ENCODE measurements at regions not wholly inside any gene's neighbourhood (a gene's known extent, or its start where the extent isn't known, plus 50 kb on each side); places are given as distances from the start of the nearest gene placed in this dataset.
"Not testable (repeated sequence)": the region's sequence is repeated elsewhere in the genome, so short reads cannot be mapped to it uniquely, and the experiment has no call there.

- DNase-seq = no peak
Observed at GRCh38 chr6:16822975-16823717, 61.9 kb upstream of the ATXN1 start.

GRCh38 chr6:16822529-16822928, 61.3 kb upstream of the ATXN1 start:
- no peak for DNase-seq

- no peak for DNase-seq
Observed at GRCh38 chr6:16821834-16822264, 60.6 kb upstream of the ATXN1 start.

- DNase-seq = not testable (repeated sequence)
Observed at GRCh38 chr6:16820262-16820661, 59.0 kb upstream of the ATXN1 start.

- no peak for DNase-seq
Observed at GRCh38 chr6:16819752-16820151, 58.5 kb upstream of the ATXN1 start.

- no peak for DNase-seq
Observed at GRCh38 chr6:16818992-16819626, 57.8 kb upstream of the ATXN1 start.

GRCh38 chr6:16817594-16817993, 56.3 kb upstream of the ATXN1 start:
- no peak for DNase-seq

GRCh38 chr6:16816891-16817290, 55.6 kb upstream of the ATXN1 start:
- DNase-seq = no peak

GRCh38 chr6:16812993-16813392, 51.7 kb upstream of the ATXN1 start:
- DNase-seq = no peak

GRCh38 chr6:16811277-16811979, 50.2 kb upstream of the ATXN1 start:
- DNase-seq = no peak

Data from suppressor macrophage treated with lipopolysaccharide for 4 hours (primary cell).